Spleen (tissue), 7 donors: ENCODE measurements at regions not wholly inside any gene's neighbourhood (a gene's known extent, or its start where the extent isn't known, plus 50 kb on each side); places are given as distances from the start of the nearest gene placed in this dataset.

Experiments
- CTCF ChIP-seq, 11 experiments: fragments of 200-600 bp in 7 of 11; fragments of 450-650 bp in 4 of 11; sonication (generic) in 4 of 11; IDR thresholded peaks in 8 of 11; conservative IDR thresholded peaks in 3 of 11; 1 replicate in 7 of 11; 2 replicates in 4 of 11; pipeline versions ENCODE4 v1.4.0 to v1.8.0; 2016 to 2021; ENCODE audit warnings: antibody characterized with exemption in 11 of 11, inconsistent platforms in 4 of 11, mild to moderate bottlenecking in 1 of 11
- POLR2AphosphoS5 ChIP-seq, 3 donors: sonication (generic); formaldehyde crosslinking; IDR thresholded peaks; one replicate each; pipeline ENCODE4 v1.5.1; 2017; ENCODE audit warnings: antibody characterized with exemption in 3 of 3
- donor health status: DM: no; HTN: no; CAD: no; lungs with moderate emphysema.
- donor health status: DM: no; HTN: no; CAD: no.
- donor health status: DM: no; HTN: no; CAD: no.

GRCh38 chr1:217370757-217371156 is 260.1 kb downstream of the GPATCH2 start:
- TF ChIP-seq POLR2AphosphoS5 (IDR thresholded peaks at IDR 0.05) = no peak
- no peak for TF ChIP-seq CTCF (IDR thresholded peaks at IDR 0.05 in 8 of 11, conservative IDR thresholded peaks at IDR 0.05 in 3 of 11)
